Stimulated activated CD4-positive, alpha-beta T cell treated with anti-CD3 and anti-CD28 coated beads, Interleukin-2, amount 100 ng/mL, for 24 hours (primary cell): ENCODE measurements at regions not wholly inside any gene's neighbourhood (a gene's known extent, or its start where the extent isn't known, plus 50 kb on each side); places are given as distances from the start of the nearest gene placed in this dataset.

ENCODE experiments used
- DNase-seq, 2 donors: peaks; one replicate each; pipeline ENCODE4 v3.0.0-alpha.2; 2020

- no peak for DNase-seq
These were observed 470.8 kb downstream of the RIT2 start for GRCh38 chr18:42644729-42645131.

GRCh38 chr18:42649331-42650035, 466.0 kb downstream of the RIT2 start:
- no peak for DNase-seq

GRCh38 chr18:42654556-42654955, 460.9 kb downstream of the RIT2 start:
- DNase-seq = no peak

GRCh38 chr18:42657551-42657950, 457.9 kb downstream of the RIT2 start:
- no peak for DNase-seq

GRCh38 chr18:42658171-42658570, 457.3 kb downstream of the RIT2 start:
- DNase-seq = no peak

GRCh38 chr18:42659187-42659586, 456.3 kb downstream of the RIT2 start:
- no peak for DNase-seq

- no peak for DNase-seq
These were observed 444.6 kb downstream of the RIT2 start for GRCh38 chr18:42670860-42671259.

GRCh38 chr18:42675810-42676209, 439.7 kb downstream of the RIT2 start:
- DNase-seq = no peak

GRCh38 chr18:42683094-42683493, 432.4 kb downstream of the RIT2 start:
- no peak for DNase-seq

GRCh38 chr18:42689310-42689709, 426.2 kb downstream of the RIT2 start:
- no peak for DNase-seq
